ENCODE measurements at regions not wholly inside any gene's neighbourhood (a gene's known extent, or its start where the extent isn't known, plus 50 kb on each side); places are given as distances from the start of the nearest gene placed in this dataset.

DNA sequence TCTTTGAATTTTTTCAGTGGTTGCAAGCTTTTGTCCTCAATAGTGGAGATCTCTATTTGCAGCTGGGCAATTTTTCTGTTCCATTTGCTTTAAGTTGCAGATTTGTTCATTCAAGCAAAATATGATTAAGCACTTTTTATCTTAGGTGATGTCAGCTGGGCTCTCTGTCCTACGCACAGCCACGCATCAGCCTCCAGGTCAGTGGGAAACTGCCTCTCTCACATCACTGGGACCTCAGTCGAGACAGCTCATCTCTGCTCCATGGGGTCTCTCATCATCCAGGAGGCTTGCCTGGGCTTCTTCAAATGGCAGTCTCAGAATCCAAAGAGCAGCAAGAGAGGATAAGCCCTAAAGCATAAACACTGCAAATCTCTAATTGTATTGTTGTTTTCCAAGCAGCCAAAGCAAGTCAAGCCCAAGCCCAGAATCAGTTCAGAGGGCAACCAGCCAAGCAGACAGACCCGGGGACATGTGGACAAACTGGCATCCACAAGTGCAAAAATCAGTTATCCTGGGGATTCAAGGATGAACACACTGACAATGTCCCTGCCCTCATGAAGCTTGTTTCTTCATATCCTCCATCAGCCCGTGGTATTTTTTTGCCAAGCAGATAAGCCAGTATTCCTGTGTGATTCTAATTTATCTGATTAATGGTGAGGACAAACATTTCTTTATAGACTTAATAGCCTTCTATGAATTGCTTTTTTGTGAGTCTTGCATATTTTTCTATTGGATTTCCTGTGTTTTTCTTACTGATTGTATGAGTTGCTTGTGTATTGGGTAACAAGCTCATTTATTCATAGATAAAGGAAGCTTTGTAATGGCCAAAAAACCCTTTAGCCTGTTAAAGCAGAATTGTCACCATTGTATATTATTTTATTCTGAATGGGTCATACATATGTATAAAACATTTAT, 262.5 kb downstream of the GXYLT1 start:
- Histone ChIP-seq H3K9ac (ENCODE audit: low read length) (no peak overlapping the region), H3K4me3 (ENCODE audit: low read length) (no peak overlapping the region), H4K20me1 (ENCODE audit: insufficient read depth, low read length) (no peaks in the 10 kb centered on the region), H2AFZ (ENCODE audit: low read depth, low read length) (no peak overlapping the region), H3K79me2 (ENCODE audit: low read length) (no peaks in the 10 kb centered on the region), H3K9me3 (ENCODE audit: insufficient read depth, low read length) (no peaks in the 10 kb centered on the region), H3K4me1 (ENCODE audit: low read length) (no peaks in the 10 kb centered on the region), H3K27me3 (ENCODE audit: low read depth, low read length) (no peaks in the 10 kb centered on the region), H3K27ac (ENCODE audit: low read length) (no peak overlapping the region), H3K36me3 (replicated peaks; ENCODE audit: low read depth, low read length) (no peaks in the 10 kb centered on the region), H3K4me2 (ENCODE audit: low read length) (no peak overlapping the region)
- no peak for TF ChIP-seq EZH2phosphoT487 (IDR thresholded peaks at IDR 0.05; ENCODE audit: low read depth)
- TF ChIP-seq, protein P1, sequence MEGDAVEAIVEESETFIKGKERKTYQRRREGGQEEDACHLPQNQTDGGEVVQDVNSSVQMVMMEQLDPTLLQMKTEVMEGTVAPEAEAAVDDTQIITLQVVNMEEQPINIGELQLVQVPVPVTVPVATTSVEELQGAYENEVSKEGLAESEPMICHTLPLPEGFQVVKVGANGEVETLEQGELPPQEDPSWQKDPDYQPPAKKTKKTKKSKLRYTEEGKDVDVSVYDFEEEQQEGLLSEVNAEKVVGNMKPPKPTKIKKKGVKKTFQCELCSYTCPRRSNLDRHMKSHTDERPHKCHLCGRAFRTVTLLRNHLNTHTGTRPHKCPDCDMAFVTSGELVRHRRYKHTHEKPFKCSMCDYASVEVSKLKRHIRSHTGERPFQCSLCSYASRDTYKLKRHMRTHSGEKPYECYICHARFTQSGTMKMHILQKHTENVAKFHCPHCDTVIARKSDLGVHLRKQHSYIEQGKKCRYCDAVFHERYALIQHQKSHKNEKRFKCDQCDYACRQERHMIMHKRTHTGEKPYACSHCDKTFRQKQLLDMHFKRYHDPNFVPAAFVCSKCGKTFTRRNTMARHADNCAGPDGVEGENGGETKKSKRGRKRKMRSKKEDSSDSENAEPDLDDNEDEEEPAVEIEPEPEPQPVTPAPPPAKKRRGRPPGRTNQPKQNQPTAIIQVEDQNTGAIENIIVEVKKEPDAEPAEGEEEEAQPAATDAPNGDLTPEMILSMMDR (IDR thresholded peaks at IDR 0.05; ENCODE audit: low read depth, low read length) = no peak

DNA sequence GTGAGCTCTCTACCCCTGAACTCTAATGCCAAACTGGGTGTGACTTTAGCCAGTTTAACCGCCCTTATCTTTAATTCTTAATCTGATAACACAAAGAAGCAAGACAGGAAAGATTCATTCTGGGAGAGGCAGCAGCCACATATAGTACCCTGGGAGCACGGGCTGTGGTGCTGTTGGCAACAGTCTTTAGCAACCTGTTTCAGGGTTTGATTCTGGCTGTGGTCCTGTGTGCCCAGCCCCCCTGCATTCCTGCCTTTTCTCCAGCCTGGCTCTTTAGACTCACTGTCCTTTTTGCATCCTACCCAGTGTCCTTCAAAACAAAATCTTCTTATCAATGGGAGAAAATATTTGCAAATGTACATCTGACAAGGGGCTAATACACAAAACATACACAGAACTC, 275.2 kb downstream of the GXYLT1 start:
- H3K9ac ChIP-seq (ENCODE audit: low read length) = no peak overlapping the region
- H2AFZ ChIP-seq (ENCODE audit: low read depth, low read length) = no peak overlapping the region
- H3K79me2 ChIP-seq (ENCODE audit: low read length) = no peaks in the 10 kb centered on the region
- 0 out of 2 replicates have a peak, but pooled peaks cover 3% of the 10 kb centered on the region for H3K9me3 ChIP-seq (ENCODE audit: insufficient read depth, low read length)
- no peaks in the 10 kb centered on the region for H4K20me1 ChIP-seq (ENCODE audit: insufficient read depth, low read length)
- no peak overlapping the region for H3K4me3 ChIP-seq (ENCODE audit: low read length)
- H3K4me2 ChIP-seq (ENCODE audit: low read length) = no peak overlapping the region
- TF ChIP-seq, protein P1 (IDR thresholded peaks at IDR 0.05; ENCODE audit: low read depth, low read length) = no peak
- TF ChIP-seq EZH2phosphoT487 (IDR thresholded peaks at IDR 0.05; ENCODE audit: low read depth) = no peak
- no peaks in the 10 kb centered on the region for H3K36me3 ChIP-seq (replicated peaks; ENCODE audit: low read depth, low read length)
- peaks cover 8% of the 10 kb centered on the region for H3K4me1 ChIP-seq (ENCODE audit: low read length)
- no peak overlapping the region for H3K27ac ChIP-seq (ENCODE audit: low read length)
- H3K27me3 ChIP-seq (ENCODE audit: low read depth, low read length) = peaks cover 3% of the 10 kb centered on the region; the same call in 1 of the 2 replicates

DNA sequence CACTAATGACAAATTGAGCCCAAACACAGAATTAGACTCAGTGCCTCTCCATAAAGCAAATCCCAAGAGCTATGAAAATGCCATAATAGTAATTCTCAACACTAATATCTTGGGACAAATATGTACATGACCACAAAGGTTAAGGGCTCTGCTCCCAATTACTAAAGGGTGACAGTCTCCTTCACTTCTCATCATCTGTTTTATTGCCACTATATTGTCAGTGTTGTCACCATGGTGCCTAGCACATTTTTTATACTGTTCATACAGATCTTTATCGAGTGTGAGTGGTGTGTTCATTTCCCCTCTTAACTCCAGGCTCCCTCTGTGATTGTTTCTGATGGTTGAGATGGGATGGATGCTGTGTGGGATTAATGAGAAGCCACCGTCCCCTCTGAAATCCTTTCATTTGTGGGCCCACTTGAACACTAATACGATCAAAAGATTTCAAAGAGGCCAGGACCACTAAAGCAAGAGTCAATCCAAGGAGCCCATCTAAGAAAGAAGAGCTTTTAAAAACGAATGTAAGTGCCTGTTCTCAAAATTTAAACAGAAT, 277.7 kb downstream of the GXYLT1 start:
- Histone ChIP-seq H3K36me3 (replicated peaks; ENCODE audit: low read depth, low read length) (no peaks in the 10 kb centered on the region), H4K20me1 (ENCODE audit: insufficient read depth, low read length) (no peaks in the 10 kb centered on the region), H3K27ac (ENCODE audit: low read length) (no peak overlapping the region), H3K79me2 (ENCODE audit: low read length) (no peaks in the 10 kb centered on the region), H3K9ac (ENCODE audit: low read length) (no peak overlapping the region), H3K9me3 (ENCODE audit: insufficient read depth, low read length) (0 out of 2 replicates have a peak, but pooled peaks cover 3% of the 10 kb centered on the region), H3K4me3 (ENCODE audit: low read length) (no peak overlapping the region), H3K27me3 (ENCODE audit: low read depth, low read length) (peaks cover 3% of the 10 kb centered on the region; the same call in 1 of the 2 replicates), H3K4me2 (ENCODE audit: low read length) (no peak overlapping the region), H2AFZ (ENCODE audit: low read depth, low read length) (no peak overlapping the region), H3K4me1 (ENCODE audit: low read length) (peaks cover 24% of the 10 kb centered on the region)
- TF ChIP-seq, protein P1 (IDR thresholded peaks at IDR 0.05; ENCODE audit: low read depth, low read length) = no peak
- TF ChIP-seq EZH2phosphoT487 (IDR thresholded peaks at IDR 0.05; ENCODE audit: low read depth) = no peak

DNA sequence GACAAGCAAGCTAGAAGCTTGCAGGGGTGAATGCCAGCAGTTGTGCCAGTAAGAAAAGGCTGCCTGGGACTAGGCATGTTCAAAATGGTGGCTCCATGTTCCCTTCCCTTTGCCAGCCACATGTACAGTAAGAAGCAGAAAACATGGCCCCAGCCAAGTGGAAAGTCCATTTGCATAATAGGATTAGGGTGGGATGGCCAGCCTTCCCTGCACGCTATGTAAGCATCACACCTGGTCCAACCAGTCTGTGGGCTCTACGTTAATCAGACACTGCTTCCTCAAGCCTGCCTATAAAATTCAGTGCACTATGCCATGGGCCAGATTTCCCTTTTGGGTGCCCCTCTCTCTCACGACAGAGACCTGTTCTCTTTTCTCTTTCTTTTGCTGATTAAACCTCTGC, 288.4 kb downstream of the GXYLT1 start:
- H3K4me3 ChIP-seq (ENCODE audit: low read length) = no peak overlapping the region
- no peak overlapping the region for H2AFZ ChIP-seq (ENCODE audit: low read depth, low read length)
- no peak for TF ChIP-seq EZH2phosphoT487 (IDR thresholded peaks at IDR 0.05; ENCODE audit: low read depth)
- TF ChIP-seq, protein P1 (IDR thresholded peaks at IDR 0.05; ENCODE audit: low read depth, low read length) = no peak
- no peaks in the 10 kb centered on the region for H4K20me1 ChIP-seq (ENCODE audit: insufficient read depth, low read length)
- H3K27ac ChIP-seq (ENCODE audit: low read length) = no peak overlapping the region
- H3K27me3 ChIP-seq (ENCODE audit: low read depth, low read length) = no peaks in the 10 kb centered on the region
- H3K36me3 ChIP-seq (replicated peaks; ENCODE audit: low read depth, low read length) = no peaks in the 10 kb centered on the region
- no peaks in the 10 kb centered on the region for H3K4me1 ChIP-seq (ENCODE audit: low read length)
- H3K9me3 ChIP-seq (ENCODE audit: insufficient read depth, low read length) = no peaks in the 10 kb centered on the region
- no peaks in the 10 kb centered on the region for H3K79me2 ChIP-seq (ENCODE audit: low read length)
- no peak overlapping the region for H3K9ac ChIP-seq (ENCODE audit: low read length)
- H3K4me2 ChIP-seq (ENCODE audit: low read length) = no peak overlapping the region
